Lower lobe of right lung (tissue), 2 donors: ENCODE measurements at regions not wholly inside any gene's neighbourhood (a gene's known extent, or its start where the extent isn't known, plus 50 kb on each side); places are given as distances from the start of the nearest gene placed in this dataset.

ENCODE experiments used
- ATAC-seq, 2 donors: fragments of 200-7000 bp; cut with Tn5 transposase; one replicate each; pipeline ENCODE4 v1.9.1; 2020 to 2022; ENCODE audit warnings: mild to moderate bottlenecking in 2 of 2, moderate library complexity in 2 of 2
- DNase-seq: peaks from one replicate; pipeline ENCODE4 v3.0.0-alpha.2; 2020
- H3K27ac ChIP-seq: fragments of 200-600 bp; one replicate; pipeline ENCODE4 v1.8.0; 2022
- H3K27me3 ChIP-seq: fragments of 200-600 bp; one replicate; pipeline ENCODE4 v1.8.0; 2022; ENCODE audit warnings: low read depth
- H3K36me3 ChIP-seq: fragments of 200-600 bp; one replicate; pipeline ENCODE4 v1.8.0; 2022; ENCODE audit warnings: mild to moderate bottlenecking
- H3K4me1 ChIP-seq: fragments of 200-600 bp; one replicate; pipeline ENCODE4 v1.8.0; 2022
- H3K4me3 ChIP-seq: fragments of 200-600 bp; one replicate; pipeline ENCODE4 v1.8.0; 2022; ENCODE audit warnings: mild to moderate bottlenecking
- H3K9me3 ChIP-seq: fragments of 200-600 bp; one replicate; pipeline ENCODE4 v1.8.0; 2022
- CTCF ChIP-seq: fragments of 200-600 bp; IDR thresholded peaks from one replicate; pipeline ENCODE4 v1.8.0; 2022; ENCODE audit warnings: antibody characterized with exemption, mild to moderate bottlenecking
- intact Hi-C: fragments of 100-400 bp; cut with DNase I; formaldehyde crosslinking; loops from one replicate; pipeline ENCODE4 v1.11.0; 2022
- donor health status: DM: no; HTN: yes; CAD: no; lungs with severe emphysema.

- DNase-seq: no peak
- no peaks in the 10 kb centered on the region for H3K4me1 ChIP-seq
- H3K9me3 ChIP-seq: no peaks in the 10 kb centered on the region
- TF ChIP-seq CTCF: no peak
- H3K27ac ChIP-seq: no peak overlapping the region
- no peaks in the 10 kb centered on the region for H3K27me3 ChIP-seq
- no peak overlapping the region for H3K4me3 ChIP-seq
- no peaks in the 10 kb centered on the region for H3K36me3 ChIP-seq
- no peak for ATAC-seq
- intact Hi-C loops: no loop called here
Measured at GRCh38 chr5:56516035-56516434, 282.9 kb upstream of the ANKRD55 start.

GRCh38 chr5:56515011-56515410 is 281.9 kb upstream of the ANKRD55 start:
- intact Hi-C loops: no loop called here
- Histone ChIP-seq H3K36me3 (no peaks in the 10 kb centered on the region), H3K27ac (no peak overlapping the region), H3K4me1 (no peaks in the 10 kb centered on the region), H3K9me3 (no peaks in the 10 kb centered on the region), H3K27me3 (no peaks in the 10 kb centered on the region), H3K4me3 (no peak overlapping the region)
- ATAC-seq (no peak), DNase-seq (no peak)
- TF ChIP-seq CTCF: no peak

- no peak for TF ChIP-seq CTCF
- DNase-seq (no peak), ATAC-seq (no peak)
- Histone ChIP-seq H3K27ac (no peak overlapping the region), H3K27me3 (no peaks in the 10 kb centered on the region), H3K4me1 (no peaks in the 10 kb centered on the region), H3K36me3 (no peaks in the 10 kb centered on the region), H3K4me3 (no peak overlapping the region), H3K9me3 (no peaks in the 10 kb centered on the region)
- intact Hi-C loops: no loop called here
Measured at GRCh38 chr5:56514245-56514644, 281.1 kb upstream of the ANKRD55 start.

- ATAC-seq (no peak), DNase-seq (no peak)
- Histone ChIP-seq H3K4me1 (no peaks in the 10 kb centered on the region), H3K36me3 (no peaks in the 10 kb centered on the region), H3K4me3 (no peak overlapping the region), H3K27me3 (no peaks in the 10 kb centered on the region), H3K27ac (no peak overlapping the region), H3K9me3 (no peaks in the 10 kb centered on the region)
- TF ChIP-seq CTCF: no peak
- intact Hi-C loops: no loop called here
Measured at GRCh38 chr5:56513141-56513540, 280.0 kb upstream of the ANKRD55 start.

GRCh38 chr5:56512313-56512996 is 279.3 kb upstream of the ANKRD55 start:
- DNase-seq: no peak
- H3K36me3 ChIP-seq: no peaks in the 10 kb centered on the region
- ATAC-seq: no peak
- H3K9me3 ChIP-seq: no peaks in the 10 kb centered on the region
- H3K27ac ChIP-seq: no peak overlapping the region
- TF ChIP-seq CTCF: no peak
- H3K4me1 ChIP-seq: no peaks in the 10 kb centered on the region
- intact Hi-C loops: no loop called here
- no peak overlapping the region for H3K4me3 ChIP-seq
- H3K27me3 ChIP-seq: no peaks in the 10 kb centered on the region
